DMS53 treated with DMSO at 0.1 percent for 48 hours (cell line): ENCODE measurements at regions not wholly inside any gene's neighbourhood (a gene's known extent, or its start where the extent isn't known, plus 50 kb on each side); places are given as distances from the start of the nearest gene placed in this dataset.

Source experiments
- DNase-seq: peaks from one replicate; lab custom pipeline; 2025; ENCODE audit not compliant: unreplicated experiment; lab: John Stamatoyannopoulos, UW

- DNase-seq: no peak
Observed at GRCh38 chr6:167508919-167509852, 184.3 kb downstream of the TTLL2 start.

- DNase-seq: no peak
Observed at GRCh38 chr6:167509853-167510220, 185.0 kb downstream of the TTLL2 start.

DNA sequence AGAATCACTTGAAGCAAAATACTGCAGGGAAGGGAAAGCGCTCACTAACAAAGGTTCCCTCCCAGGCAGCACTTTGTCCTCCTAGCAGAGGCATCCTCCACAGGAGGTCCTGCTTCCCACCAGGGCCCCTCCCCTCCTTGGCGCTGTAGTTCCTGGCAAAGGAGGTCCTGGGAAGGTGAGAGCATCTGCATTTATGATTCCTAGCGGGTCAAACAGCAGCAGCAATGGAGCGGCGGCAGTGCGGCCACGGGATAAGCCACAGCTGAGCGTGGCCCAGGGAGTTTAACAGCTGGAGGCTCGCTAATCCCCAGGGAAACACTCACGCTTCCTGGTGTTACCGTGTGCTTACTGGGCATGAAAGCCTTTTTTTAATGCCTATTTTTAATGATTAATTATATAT is 185.8 kb downstream of the TTLL2 start:
- DNase-seq: no peak

DNA sequence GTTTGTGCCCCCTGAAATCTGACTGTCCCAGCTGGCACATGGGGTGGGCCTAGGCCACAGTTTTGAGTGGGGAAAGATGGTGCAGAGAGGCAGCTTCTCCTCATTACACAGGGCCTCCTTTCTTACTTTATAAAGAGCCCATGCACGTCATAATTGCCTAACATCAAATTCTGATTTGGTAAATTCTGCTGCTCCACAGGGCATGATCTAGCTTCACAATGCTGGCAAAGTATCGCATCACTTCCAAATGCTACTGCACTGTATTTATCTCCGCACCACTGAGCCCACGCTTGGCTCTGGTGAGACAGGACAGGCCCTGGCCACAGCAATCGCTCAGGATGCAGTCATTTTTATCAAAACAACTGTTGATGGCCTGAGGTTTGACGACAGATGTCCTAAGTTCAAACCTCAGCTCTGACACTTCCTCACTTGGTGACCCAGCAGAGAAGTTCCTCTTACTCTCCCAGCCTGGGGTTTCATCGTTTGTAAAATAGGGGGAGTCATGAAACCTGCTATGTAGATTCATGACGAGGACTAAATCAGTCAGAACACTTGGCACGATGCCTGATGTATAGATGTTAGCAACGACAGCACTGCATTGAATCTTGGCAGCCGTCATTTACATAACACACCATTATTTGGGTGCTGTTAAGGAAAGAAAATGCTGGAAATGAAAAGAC is 187.9 kb downstream of the TTLL2 start:
- no peak for DNase-seq

DNA sequence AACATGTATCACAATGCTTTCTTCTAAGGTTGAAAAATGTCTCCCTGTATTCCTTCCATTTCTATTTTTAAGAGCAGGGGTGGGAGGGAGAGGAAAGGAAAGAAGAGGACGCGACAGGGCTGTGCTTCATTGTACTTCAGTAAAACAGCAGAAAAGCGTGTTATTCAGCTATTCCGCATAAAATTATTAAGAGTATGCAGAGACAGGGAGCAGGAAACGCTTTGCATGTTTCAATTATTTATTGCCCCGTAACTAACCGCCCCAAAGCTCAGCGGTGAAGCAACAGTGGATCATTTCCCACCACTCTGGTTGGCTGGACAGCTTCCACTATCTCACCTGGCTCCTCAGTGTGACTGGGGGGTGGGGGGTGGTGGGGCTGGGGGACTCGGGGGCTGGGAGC is 188.9 kb downstream of the TTLL2 start:
- no peak for DNase-seq

DNA sequence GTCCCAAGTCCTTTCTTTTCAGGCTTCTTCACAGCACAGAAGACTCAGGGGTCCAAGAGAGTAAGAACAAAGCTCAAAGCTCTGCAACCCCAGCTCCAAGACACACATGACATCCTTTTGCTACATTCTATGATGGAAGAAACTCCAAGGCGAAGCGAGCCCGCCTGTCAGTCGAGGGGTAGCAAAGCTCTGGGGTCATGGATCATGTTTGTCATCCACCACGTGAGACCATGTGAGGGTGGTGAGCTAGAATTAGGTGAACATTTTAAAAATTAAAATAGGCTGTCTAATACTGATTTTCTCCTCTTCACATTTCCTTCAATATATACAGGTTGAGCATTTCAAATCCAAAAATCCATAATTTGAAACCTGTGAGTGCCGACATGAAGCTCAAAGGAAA is 189.6 kb downstream of the TTLL2 start:
- no peak for DNase-seq

DNA sequence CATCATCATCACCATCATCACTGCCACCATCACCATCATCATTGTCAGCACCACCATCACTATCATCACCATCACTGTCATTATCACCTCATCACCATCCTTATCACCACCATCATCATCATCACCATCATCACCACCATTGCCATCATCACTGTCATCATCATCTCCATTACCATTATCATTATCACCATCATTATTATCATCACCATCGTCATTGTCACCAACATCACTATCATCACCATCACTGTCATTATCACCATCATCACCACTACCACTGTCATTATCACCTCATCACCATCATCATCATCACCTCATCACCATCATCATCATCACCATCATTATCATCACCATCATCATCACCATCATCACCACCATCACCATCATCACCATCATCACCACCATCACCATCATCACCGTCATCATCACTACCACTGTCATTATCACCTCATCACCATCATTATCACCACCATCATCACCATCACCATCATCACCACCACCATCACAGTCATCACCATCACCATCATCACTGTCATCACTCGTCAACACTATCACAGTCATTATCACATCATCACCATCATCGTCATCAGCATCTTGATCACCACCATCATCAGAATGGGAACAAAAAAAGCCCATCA is 191.1 kb downstream of the TTLL2 start:
- DNase-seq: no peak

DNA sequence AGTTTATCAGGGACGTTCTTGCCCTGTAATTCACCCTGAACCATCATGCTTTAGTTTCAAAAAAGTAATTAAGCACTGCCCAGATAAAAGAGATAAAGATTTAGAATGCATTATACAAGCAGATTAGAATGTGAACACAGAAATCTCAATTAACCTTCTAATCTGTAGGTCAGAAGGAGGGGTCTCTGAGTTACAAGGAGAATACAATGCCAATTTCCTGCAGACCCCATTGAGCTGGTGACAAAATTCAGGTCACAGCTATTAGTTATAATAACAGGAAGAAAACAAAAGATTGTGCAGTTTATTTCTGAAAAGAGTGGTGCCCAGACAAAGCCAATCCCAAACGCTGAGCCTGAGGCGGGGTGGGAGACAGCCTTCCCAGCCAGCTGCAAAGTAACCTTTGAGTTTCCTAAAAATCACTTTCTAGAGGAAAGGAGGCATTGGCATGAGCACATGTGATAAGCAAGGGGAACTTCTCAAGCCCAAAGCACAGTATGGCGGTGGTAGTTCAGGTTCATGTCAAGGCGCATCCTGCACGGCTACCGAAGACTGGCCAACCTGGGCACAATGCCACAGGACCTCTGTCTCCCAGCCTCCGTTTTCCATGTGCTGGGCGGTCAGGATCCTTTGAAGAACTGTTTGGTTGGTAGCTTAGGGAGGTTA is 192.5 kb downstream of the TTLL2 start:
- DNase-seq: no peak

GRCh38 chr6:167523426-167523825 is 198.5 kb downstream of the TTLL2 start:
- DNase-seq: no peak

DNA sequence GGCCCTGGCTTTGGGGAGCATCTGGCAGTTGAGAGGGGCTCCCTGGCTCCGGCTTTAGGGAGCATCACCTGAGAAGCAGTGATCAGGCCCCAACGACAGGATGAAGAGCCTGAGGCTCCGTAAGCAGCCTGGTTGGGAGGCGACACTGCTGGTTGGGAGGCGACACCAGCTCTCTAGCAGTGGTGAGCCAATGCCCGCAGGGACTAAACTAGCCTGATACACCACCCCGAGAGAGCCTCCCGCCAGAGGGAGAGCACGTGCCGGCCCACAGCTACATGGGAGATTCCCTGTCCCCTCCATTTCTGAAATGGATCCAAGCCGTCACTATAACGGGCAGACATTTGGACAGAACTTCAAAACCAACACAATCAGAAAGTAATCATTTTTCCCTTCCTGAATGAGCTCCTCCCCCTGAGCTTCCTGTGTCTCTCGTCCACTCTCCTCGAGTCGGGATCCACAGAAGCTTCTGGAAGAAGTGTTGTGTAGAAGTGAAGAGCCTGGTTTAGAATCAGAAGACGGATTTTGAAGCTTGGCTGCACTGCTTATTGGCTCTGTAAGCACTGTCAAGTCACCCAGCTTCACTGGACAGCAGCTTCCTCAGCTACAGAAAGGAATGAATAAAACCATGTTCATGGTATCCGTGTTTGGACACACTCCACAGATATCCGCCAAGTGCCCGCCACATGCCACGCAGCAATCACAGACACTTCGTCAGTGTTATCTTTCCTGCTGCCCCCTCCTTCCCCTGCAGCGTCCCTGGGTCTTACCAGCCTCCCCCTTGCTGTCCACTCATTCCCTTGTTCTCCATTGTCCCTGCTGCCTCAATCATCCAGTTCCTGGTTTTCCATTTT is 199.6 kb downstream of the TTLL2 start:
- DNase-seq: no peak

- DNase-seq: no peak
Observed at GRCh38 chr6:167525774-167526173, 200.9 kb downstream of the TTLL2 start.

DNA sequence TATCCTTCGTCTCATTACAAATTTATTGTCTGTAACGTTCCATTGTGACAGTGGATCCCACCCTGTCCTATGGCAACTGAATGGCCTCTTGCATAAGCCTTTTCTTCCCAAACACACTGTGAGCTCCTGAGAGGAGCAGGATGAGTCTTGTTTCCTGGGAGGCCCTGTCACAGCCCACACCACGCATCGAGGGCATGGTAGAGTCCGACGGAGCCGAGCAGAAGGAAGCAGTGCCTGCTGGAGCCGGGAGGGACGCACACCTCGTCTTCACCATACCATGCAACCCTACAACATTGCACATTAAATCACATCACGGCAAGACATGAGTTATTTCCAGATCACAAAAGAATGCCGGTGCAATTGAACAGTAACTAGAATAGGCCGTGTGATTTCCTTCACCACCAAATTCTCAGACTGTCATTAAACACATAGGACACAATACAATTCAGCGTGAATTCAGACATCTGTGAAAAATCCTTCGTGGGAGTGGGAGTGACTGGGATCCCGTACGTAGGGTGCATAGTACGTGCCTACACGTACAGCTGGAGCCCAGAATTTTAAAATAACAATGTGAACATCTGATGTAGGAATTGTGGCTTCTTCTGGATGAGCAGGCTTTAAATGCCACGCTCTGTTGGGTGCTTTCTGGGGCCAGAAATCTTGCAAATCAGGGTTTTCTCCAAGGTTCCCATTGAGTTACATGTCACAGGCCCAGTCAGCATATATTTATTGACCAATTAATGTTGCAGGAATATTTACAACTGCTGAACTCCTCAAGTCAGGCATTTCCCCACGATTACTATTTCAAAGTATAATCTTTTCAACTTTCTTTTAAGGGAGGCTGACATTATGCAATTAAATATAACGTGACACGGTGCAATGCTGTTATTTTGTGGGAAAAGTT is 201.8 kb downstream of the TTLL2 start:
- no peak for DNase-seq

- no peak for DNase-seq
Observed at GRCh38 chr6:167528239-167528638, 203.4 kb downstream of the TTLL2 start.

DNA sequence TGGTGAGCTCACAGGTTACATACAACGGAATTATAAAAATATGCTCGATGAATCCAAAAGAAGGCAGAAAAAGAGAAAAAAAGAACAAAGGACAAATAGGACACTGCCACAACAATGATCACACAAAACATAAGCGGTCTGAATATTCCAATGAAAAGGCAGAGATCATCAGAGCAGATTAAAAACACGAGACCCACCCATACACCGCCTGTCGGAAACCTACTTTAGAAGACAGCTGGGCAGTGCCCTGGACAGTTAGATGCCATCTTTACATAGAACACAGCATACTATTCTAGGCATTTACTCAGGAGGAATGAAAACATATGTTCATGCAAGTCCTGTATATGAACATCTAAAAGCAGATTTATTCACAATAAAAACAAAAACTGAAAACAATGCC is 204.1 kb downstream of the TTLL2 start:
- no peak for DNase-seq

- no peak for DNase-seq
Observed at GRCh38 chr6:167529444-167530335, 204.8 kb downstream of the TTLL2 start.

DNA sequence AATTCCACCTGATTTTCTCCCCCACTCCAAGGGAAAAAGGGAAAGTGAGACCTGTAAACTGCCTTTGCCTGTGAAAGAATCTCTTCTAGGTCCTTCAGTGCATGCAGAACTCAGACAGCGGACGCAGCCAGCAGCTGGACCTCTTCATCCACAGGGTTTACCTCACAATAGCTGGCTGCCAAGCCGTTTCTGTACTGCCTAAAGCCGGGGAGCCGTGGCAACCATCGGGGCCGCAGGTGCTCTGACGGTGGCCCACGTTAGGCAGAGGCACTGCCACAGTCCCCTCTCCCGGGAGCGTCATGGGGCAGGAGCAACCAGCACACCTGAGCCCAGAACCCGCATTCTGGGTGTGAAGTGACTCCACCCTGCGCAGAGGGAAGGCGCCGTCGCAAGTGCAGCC is 206.1 kb downstream of the TTLL2 start:
- DNase-seq: no peak

DNA sequence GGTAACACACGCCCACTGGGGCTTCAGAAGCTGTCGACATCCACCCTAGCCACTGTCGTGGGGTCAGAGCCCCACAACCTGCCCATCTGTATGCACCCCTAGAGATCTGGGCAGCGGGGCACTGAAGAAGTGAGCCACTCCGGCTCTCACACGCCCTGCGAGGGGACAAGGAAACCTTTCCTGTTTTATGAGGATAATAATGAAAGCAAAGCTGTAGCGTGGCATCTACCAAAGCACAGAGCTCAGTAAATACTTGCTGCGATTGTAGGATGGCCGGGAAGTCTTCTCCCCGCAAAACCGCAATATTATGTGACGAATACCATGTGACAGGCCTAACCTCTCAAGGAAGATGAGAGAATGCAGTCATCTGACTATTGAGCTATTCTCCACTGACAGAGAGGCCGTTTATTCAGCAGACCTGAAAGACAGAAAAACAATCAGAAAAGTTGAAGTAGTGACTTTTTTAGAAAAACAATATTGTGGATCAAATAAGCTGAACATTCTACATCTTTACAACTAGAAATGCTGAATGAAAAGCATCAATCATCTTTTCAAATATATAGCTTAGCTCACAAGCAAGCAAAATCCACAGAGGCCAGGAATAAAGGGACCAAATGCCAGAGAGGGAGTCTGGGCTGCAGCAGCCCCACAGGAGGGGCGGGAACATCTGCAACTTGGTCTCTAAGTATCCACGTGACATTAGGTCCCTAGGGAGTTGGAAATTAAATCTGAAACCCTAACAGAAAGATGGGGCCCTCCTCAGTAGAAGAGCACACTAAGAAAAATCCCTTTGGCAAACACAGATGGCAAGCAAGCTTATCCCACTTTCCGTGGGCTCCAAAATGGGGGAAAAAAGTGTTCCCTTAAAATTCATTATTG is 207.8 kb downstream of the TTLL2 start:
- no peak for DNase-seq

- no peak for DNase-seq
Observed at GRCh38 chr6:167533851-167534250, 209.0 kb downstream of the TTLL2 start.
